ENCODE measurements at regions not wholly inside any gene's neighbourhood (a gene's known extent, or its start where the extent isn't known, plus 50 kb on each side); places are given as distances from the start of the nearest gene placed in this dataset.

GRCh38 chr9:99368341-99369326 is 146.6 kb downstream of the SEC61B start:
- Histone ChIP-seq H3K9me3 (ENCODE audit: control insufficient read depth in 5 of 5, low read length in 5 of 5) (no peaks in the 10 kb centered on the region), H3K4me3 (ENCODE audit: low read depth in 1 of 5, low read length in 5 of 5) (peak overlapping the region; percentile 59 to 69 (median 64)), H3K27ac (ENCODE audit: low read depth, low read length) (no peak overlapping the region), H3K4me1 (ENCODE audit: control insufficient read depth in 5 of 5, insufficient read depth in 5 of 5, low read length in 5 of 5) (peaks cover 0 to 19% (median 15%) of the 10 kb centered on the region in 5 donors), H3K9ac (ENCODE audit: low read length in 5 of 5) (peak overlapping the region; percentile 33 to 76 (median 57)), H3K27me3 (ENCODE audit: control insufficient read depth in 5 of 5, insufficient read depth in 4 of 5, low read length in 5 of 5) (peaks cover 0 to 5% (median 0%) of the 10 kb centered on the region in 5 donors), H3K36me3 (ENCODE audit: control insufficient read depth in 5 of 5, insufficient read depth in 5 of 5, low read length in 5 of 5) (no peaks in the 10 kb centered on the region)

- peak overlapping the region in 1 of 5 donors; percentile 69 for H3K4me3 ChIP-seq (ENCODE audit: low read depth in 1 of 5, low read length in 5 of 5)
- H3K27me3 ChIP-seq (ENCODE audit: control insufficient read depth in 5 of 5, insufficient read depth in 4 of 5, low read length in 5 of 5): peaks cover 0 to 5% (median 0%) of the 10 kb centered on the region in 5 donors
- no peaks in the 10 kb centered on the region for H3K36me3 ChIP-seq (ENCODE audit: control insufficient read depth in 5 of 5, insufficient read depth in 5 of 5, low read length in 5 of 5)
- no peaks in the 10 kb centered on the region for H3K9me3 ChIP-seq (ENCODE audit: control insufficient read depth in 5 of 5, low read length in 5 of 5)
- H3K4me1 ChIP-seq (ENCODE audit: control insufficient read depth in 5 of 5, insufficient read depth in 5 of 5, low read length in 5 of 5): peaks cover 0 to 19% (median 15%) of the 10 kb centered on the region in 5 donors
- no peak overlapping the region for H3K27ac ChIP-seq (ENCODE audit: low read depth, low read length)
- no peak overlapping the region for H3K9ac ChIP-seq (ENCODE audit: low read length in 5 of 5)
Observed at GRCh38 chr9:99369327-99369722, 147.2 kb downstream of the SEC61B start.

GRCh38 chr9:99370376-99370775 is 148.3 kb downstream of the SEC61B start:
- H3K27me3 ChIP-seq (ENCODE audit: control insufficient read depth in 5 of 5, insufficient read depth in 4 of 5, low read length in 5 of 5): peaks cover 0 to 5% (median 0%) of the 10 kb centered on the region in 5 donors
- no peaks in the 10 kb centered on the region for H3K36me3 ChIP-seq (ENCODE audit: control insufficient read depth in 5 of 5, insufficient read depth in 5 of 5, low read length in 5 of 5)
- H3K9ac ChIP-seq (ENCODE audit: low read length in 5 of 5): no peak overlapping the region
- H3K9me3 ChIP-seq (ENCODE audit: control insufficient read depth in 5 of 5, low read length in 5 of 5): no peaks in the 10 kb centered on the region
- H3K4me1 ChIP-seq (ENCODE audit: control insufficient read depth in 5 of 5, insufficient read depth in 5 of 5, low read length in 5 of 5): peaks cover 0 to 19% (median 15%) of the 10 kb centered on the region in 5 donors
- no peak overlapping the region for H3K27ac ChIP-seq (ENCODE audit: low read depth, low read length)
- no peak overlapping the region for H3K4me3 ChIP-seq (ENCODE audit: low read depth in 1 of 5, low read length in 5 of 5)

GRCh38 chr9:99371376-99371775 is 149.3 kb downstream of the SEC61B start:
- Histone ChIP-seq H3K4me3 (ENCODE audit: low read depth in 1 of 5, low read length in 5 of 5) (no peak overlapping the region), H3K27me3 (ENCODE audit: control insufficient read depth in 5 of 5, insufficient read depth in 4 of 5, low read length in 5 of 5) (peaks cover 0 to 5% (median 0%) of the 10 kb centered on the region in 5 donors), H3K27ac (ENCODE audit: low read depth, low read length) (no peak overlapping the region), H3K36me3 (ENCODE audit: control insufficient read depth in 5 of 5, insufficient read depth in 5 of 5, low read length in 5 of 5) (no peaks in the 10 kb centered on the region), H3K9ac (ENCODE audit: low read length in 5 of 5) (no peak overlapping the region), H3K4me1 (ENCODE audit: control insufficient read depth in 5 of 5, insufficient read depth in 5 of 5, low read length in 5 of 5) (peaks cover 0 to 19% (median 15%) of the 10 kb centered on the region in 5 donors), H3K9me3 (ENCODE audit: control insufficient read depth in 5 of 5, low read length in 5 of 5) (no peaks in the 10 kb centered on the region)

- Histone ChIP-seq H3K9me3 (ENCODE audit: control insufficient read depth in 5 of 5, low read length in 5 of 5) (no peaks in the 10 kb centered on the region), H3K36me3 (ENCODE audit: control insufficient read depth in 5 of 5, insufficient read depth in 5 of 5, low read length in 5 of 5) (no peaks in the 10 kb centered on the region), H3K9ac (ENCODE audit: low read length in 5 of 5) (no peak overlapping the region), H3K27me3 (ENCODE audit: control insufficient read depth in 5 of 5, insufficient read depth in 4 of 5, low read length in 5 of 5) (peaks cover 0 to 5% (median 3%) of the 10 kb centered on the region in 5 donors), H3K27ac (ENCODE audit: low read depth, low read length) (no peak overlapping the region), H3K4me3 (ENCODE audit: low read depth in 1 of 5, low read length in 5 of 5) (no peak overlapping the region), H3K4me1 (ENCODE audit: control insufficient read depth in 5 of 5, insufficient read depth in 5 of 5, low read length in 5 of 5) (peaks cover 0 to 5% (median 4%) of the 10 kb centered on the region in 5 donors)
Observed at GRCh38 chr9:99373912-99374311, 151.8 kb downstream of the SEC61B start.

- peaks cover 0 to 4% (median 0%) of the 10 kb centered on the region in 5 donors for H3K27me3 ChIP-seq (ENCODE audit: control insufficient read depth in 5 of 5, insufficient read depth in 4 of 5, low read length in 5 of 5)
- H3K36me3 ChIP-seq (ENCODE audit: control insufficient read depth in 5 of 5, insufficient read depth in 5 of 5, low read length in 5 of 5): no peaks in the 10 kb centered on the region
- H3K9ac ChIP-seq (ENCODE audit: low read length in 5 of 5): no peak overlapping the region
- no peaks in the 10 kb centered on the region for H3K9me3 ChIP-seq (ENCODE audit: control insufficient read depth in 5 of 5, low read length in 5 of 5)
- H3K27ac ChIP-seq (ENCODE audit: low read depth, low read length): no peak overlapping the region
- H3K4me3 ChIP-seq (ENCODE audit: low read depth in 1 of 5, low read length in 5 of 5): no peak overlapping the region
- no peaks in the 10 kb centered on the region for H3K4me1 ChIP-seq (ENCODE audit: control insufficient read depth in 5 of 5, insufficient read depth in 5 of 5, low read length in 5 of 5)
Observed at GRCh38 chr9:99374793-99375192, 152.7 kb downstream of the SEC61B start.

GRCh38 chr9:99375481-99375880 is 153.4 kb downstream of the SEC61B start:
- peaks cover 0 to 4% (median 0%) of the 10 kb centered on the region in 5 donors for H3K27me3 ChIP-seq (ENCODE audit: control insufficient read depth in 5 of 5, insufficient read depth in 4 of 5, low read length in 5 of 5)
- no peak overlapping the region for H3K27ac ChIP-seq (ENCODE audit: low read depth, low read length)
- no peak overlapping the region for H3K9ac ChIP-seq (ENCODE audit: low read length in 5 of 5)
- H3K36me3 ChIP-seq (ENCODE audit: control insufficient read depth in 5 of 5, insufficient read depth in 5 of 5, low read length in 5 of 5): no peaks in the 10 kb centered on the region
- H3K9me3 ChIP-seq (ENCODE audit: control insufficient read depth in 5 of 5, low read length in 5 of 5): no peaks in the 10 kb centered on the region
- no peaks in the 10 kb centered on the region for H3K4me1 ChIP-seq (ENCODE audit: control insufficient read depth in 5 of 5, insufficient read depth in 5 of 5, low read length in 5 of 5)
- H3K4me3 ChIP-seq (ENCODE audit: low read depth in 1 of 5, low read length in 5 of 5): no peak overlapping the region

GRCh38 chr9:99377790-99378775 is 156.0 kb downstream of the SEC61B start:
- Histone ChIP-seq H3K27ac (ENCODE audit: low read depth, low read length) (no peak overlapping the region), H3K4me1 (ENCODE audit: control insufficient read depth in 5 of 5, insufficient read depth in 5 of 5, low read length in 5 of 5) (no peaks in the 10 kb centered on the region), H3K36me3 (ENCODE audit: control insufficient read depth in 5 of 5, insufficient read depth in 5 of 5, low read length in 5 of 5) (no peaks in the 10 kb centered on the region), H3K27me3 (ENCODE audit: control insufficient read depth in 5 of 5, insufficient read depth in 4 of 5, low read length in 5 of 5) (peaks cover 0 to 4% (median 0%) of the 10 kb centered on the region in 5 donors), H3K9me3 (ENCODE audit: control insufficient read depth in 5 of 5, low read length in 5 of 5) (no peaks in the 10 kb centered on the region), H3K4me3 (ENCODE audit: low read depth in 1 of 5, low read length in 5 of 5) (no peak overlapping the region), H3K9ac (ENCODE audit: low read length in 5 of 5) (no peak overlapping the region)

- Histone ChIP-seq H3K27me3 (ENCODE audit: control insufficient read depth in 5 of 5, insufficient read depth in 4 of 5, low read length in 5 of 5) (no peaks in the 10 kb centered on the region), H3K4me3 (ENCODE audit: low read depth in 1 of 5, low read length in 5 of 5) (no peak overlapping the region), H3K27ac (ENCODE audit: low read depth, low read length) (no peak overlapping the region), H3K9me3 (ENCODE audit: control insufficient read depth in 5 of 5, low read length in 5 of 5) (no peaks in the 10 kb centered on the region), H3K4me1 (ENCODE audit: control insufficient read depth in 5 of 5, insufficient read depth in 5 of 5, low read length in 5 of 5) (peaks cover 0 to 8% (median 5%) of the 10 kb centered on the region in 5 donors), H3K36me3 (ENCODE audit: control insufficient read depth in 5 of 5, insufficient read depth in 5 of 5, low read length in 5 of 5) (no peaks in the 10 kb centered on the region), H3K9ac (ENCODE audit: low read length in 5 of 5) (no peak overlapping the region)
Observed at GRCh38 chr9:99383536-99383935, 161.5 kb downstream of the SEC61B start.

Data from subcutaneous abdominal adipose tissue (tissue), 5 donors.